ENCODE measurements at regions not wholly inside any gene's neighbourhood (a gene's known extent, or its start where the extent isn't known, plus 50 kb on each side); places are given as distances from the start of the nearest gene placed in this dataset.

DNA sequence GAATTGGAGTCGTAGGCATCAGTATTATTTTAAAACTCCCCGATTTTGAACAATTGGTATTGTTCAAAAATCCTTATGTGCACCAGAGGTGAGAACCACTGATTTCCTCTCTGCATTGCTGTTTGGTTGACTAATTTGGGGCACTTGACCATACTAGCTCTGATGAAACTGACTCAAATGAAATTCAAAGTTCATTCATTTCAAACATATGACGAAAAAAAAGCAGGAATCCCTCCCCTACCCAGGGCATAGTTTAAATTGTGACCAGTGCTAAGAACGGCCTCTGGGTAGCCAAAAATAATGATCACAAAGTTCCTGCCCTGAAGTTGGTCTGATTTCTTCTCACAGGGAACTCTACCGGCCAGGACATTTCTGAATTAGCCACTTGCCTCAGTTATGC lies 75.7 kb upstream of the EGFL6 start:
- no peak for TF ChIP-seq POLR2AphosphoS5 (IDR thresholded peaks at IDR 0.05)
- TF ChIP-seq, protein P1, sequence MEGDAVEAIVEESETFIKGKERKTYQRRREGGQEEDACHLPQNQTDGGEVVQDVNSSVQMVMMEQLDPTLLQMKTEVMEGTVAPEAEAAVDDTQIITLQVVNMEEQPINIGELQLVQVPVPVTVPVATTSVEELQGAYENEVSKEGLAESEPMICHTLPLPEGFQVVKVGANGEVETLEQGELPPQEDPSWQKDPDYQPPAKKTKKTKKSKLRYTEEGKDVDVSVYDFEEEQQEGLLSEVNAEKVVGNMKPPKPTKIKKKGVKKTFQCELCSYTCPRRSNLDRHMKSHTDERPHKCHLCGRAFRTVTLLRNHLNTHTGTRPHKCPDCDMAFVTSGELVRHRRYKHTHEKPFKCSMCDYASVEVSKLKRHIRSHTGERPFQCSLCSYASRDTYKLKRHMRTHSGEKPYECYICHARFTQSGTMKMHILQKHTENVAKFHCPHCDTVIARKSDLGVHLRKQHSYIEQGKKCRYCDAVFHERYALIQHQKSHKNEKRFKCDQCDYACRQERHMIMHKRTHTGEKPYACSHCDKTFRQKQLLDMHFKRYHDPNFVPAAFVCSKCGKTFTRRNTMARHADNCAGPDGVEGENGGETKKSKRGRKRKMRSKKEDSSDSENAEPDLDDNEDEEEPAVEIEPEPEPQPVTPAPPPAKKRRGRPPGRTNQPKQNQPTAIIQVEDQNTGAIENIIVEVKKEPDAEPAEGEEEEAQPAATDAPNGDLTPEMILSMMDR (IDR thresholded peaks at IDR 0.05), result no peak
